T-helper 2 cell treated with Interferon-gamma antibody and Interleukin-4, amounts not matched to agents 5 μg/mL and 100 μg/mL, for 36 hours (primary cell): ENCODE measurements at regions not wholly inside any gene's neighbourhood (a gene's known extent, or its start where the extent isn't known, plus 50 kb on each side); places are given as distances from the start of the nearest gene placed in this dataset.

ENCODE experiments used
- DNase-seq: peaks from one replicate; pipeline ENCODE4 v3.0.0; 2021; ENCODE audit warnings: low spot score
- H3K27ac Mint-ChIP-seq: one replicate; pipeline ENCODE4 v1.8.0; 2021; ENCODE audit warnings: mild to moderate bottlenecking, mixed read lengths
- H3K27me3 Mint-ChIP-seq: one replicate; pipeline ENCODE4 v1.8.0; 2021; ENCODE audit warnings: low read depth, mixed read lengths
- H3K36me3 Mint-ChIP-seq: one replicate; pipeline ENCODE4 v1.8.0; 2021; ENCODE audit warnings: low read depth, mixed read lengths
- H3K4me1 Mint-ChIP-seq: one replicate; pipeline ENCODE4 v1.8.0; 2021; ENCODE audit warnings: low read depth, mixed read lengths
- H3K4me3 Mint-ChIP-seq: one replicate; pipeline ENCODE4 v1.8.0; 2022; ENCODE audit warnings: mild to moderate bottlenecking, moderate library complexity, mixed read lengths
- H3K9me3 Mint-ChIP-seq: one replicate; pipeline ENCODE4 v1.8.0; 2021; ENCODE audit warnings: mixed read lengths

- H3K27me3 Mint-ChIP-seq: no peaks in the 10 kb centered on the region
- H3K4me1 Mint-ChIP-seq: no peaks in the 10 kb centered on the region
- H3K27ac Mint-ChIP-seq: no peak overlapping the region
- no peaks in the 10 kb centered on the region for H3K36me3 Mint-ChIP-seq
- no peaks in the 10 kb centered on the region for H3K9me3 Mint-ChIP-seq
- no peak overlapping the region for H3K4me3 Mint-ChIP-seq
- DNase-seq: no peak
Measured at GRCh38 chr14:104366931-104367865, 212.4 kb upstream of the C14orf180 start.

- no peaks in the 10 kb centered on the region for H3K27me3 Mint-ChIP-seq
- H3K27ac Mint-ChIP-seq: no peak overlapping the region
- no peaks in the 10 kb centered on the region for H3K4me1 Mint-ChIP-seq
- no peaks in the 10 kb centered on the region for H3K36me3 Mint-ChIP-seq
- no peak overlapping the region for H3K4me3 Mint-ChIP-seq
- DNase-seq: no peak
- H3K9me3 Mint-ChIP-seq: no peaks in the 10 kb centered on the region
Measured at GRCh38 chr14:104367866-104368750, 211.5 kb upstream of the C14orf180 start.

GRCh38 chr14:104368751-104369100 lies 210.8 kb upstream of the C14orf180 start:
- Mint-ChIP-seq H3K36me3 (no peaks in the 10 kb centered on the region), H3K4me1 (no peaks in the 10 kb centered on the region), H3K27ac (no peak overlapping the region), H3K4me3 (no peak overlapping the region), H3K9me3 (no peaks in the 10 kb centered on the region), H3K27me3 (no peaks in the 10 kb centered on the region)
- no peak for DNase-seq

- H3K4me3 Mint-ChIP-seq: no peak overlapping the region
- no peaks in the 10 kb centered on the region for H3K4me1 Mint-ChIP-seq
- no peak for DNase-seq
- H3K27me3 Mint-ChIP-seq: no peaks in the 10 kb centered on the region
- H3K36me3 Mint-ChIP-seq: no peaks in the 10 kb centered on the region
- H3K9me3 Mint-ChIP-seq: no peaks in the 10 kb centered on the region
- H3K27ac Mint-ChIP-seq: no peak overlapping the region
Measured at GRCh38 chr14:104369208-104369607, 210.4 kb upstream of the C14orf180 start.

GRCh38 chr14:104370256-104370870 lies 209.2 kb upstream of the C14orf180 start:
- no peak for DNase-seq

GRCh38 chr14:104371031-104371430 lies 208.5 kb upstream of the C14orf180 start:
- Mint-ChIP-seq H3K4me1 (no peaks in the 10 kb centered on the region), H3K9me3 (no peaks in the 10 kb centered on the region), H3K27me3 (no peaks in the 10 kb centered on the region), H3K36me3 (no peaks in the 10 kb centered on the region), H3K4me3 (no peak overlapping the region), H3K27ac (no peak overlapping the region)
- no peak for DNase-seq

More at GRCh38 chr14:104370256-104370870, 209.2 kb upstream of the C14orf180 start:
- Mint-ChIP-seq H3K27ac (no peak overlapping the region), H3K27me3 (no peaks in the 10 kb centered on the region), H3K4me1 (no peaks in the 10 kb centered on the region), H3K9me3 (no peaks in the 10 kb centered on the region), H3K4me3 (no peak overlapping the region), H3K36me3 (no peaks in the 10 kb centered on the region)

GRCh38 chr14:104371917-104372316 lies 207.6 kb upstream of the C14orf180 start:
- Mint-ChIP-seq H3K4me3 (no peak overlapping the region), H3K27me3 (no peaks in the 10 kb centered on the region), H3K4me1 (no peaks in the 10 kb centered on the region), H3K9me3 (no peaks in the 10 kb centered on the region), H3K27ac (no peak overlapping the region), H3K36me3 (no peaks in the 10 kb centered on the region)
- no peak for DNase-seq

GRCh38 chr14:104372390-104373054 lies 207.0 kb upstream of the C14orf180 start:
- no peak overlapping the region for H3K27ac Mint-ChIP-seq
- no peaks in the 10 kb centered on the region for H3K9me3 Mint-ChIP-seq
- no peaks in the 10 kb centered on the region for H3K27me3 Mint-ChIP-seq
- H3K36me3 Mint-ChIP-seq: no peaks in the 10 kb centered on the region
- H3K4me1 Mint-ChIP-seq: no peaks in the 10 kb centered on the region
- H3K4me3 Mint-ChIP-seq: no peak overlapping the region
- no peak for DNase-seq

GRCh38 chr14:104373055-104373854 lies 206.3 kb upstream of the C14orf180 start:
- Mint-ChIP-seq H3K36me3 (no peaks in the 10 kb centered on the region), H3K4me3 (no peak overlapping the region), H3K9me3 (no peaks in the 10 kb centered on the region), H3K4me1 (no peaks in the 10 kb centered on the region), H3K27ac (no peak overlapping the region), H3K27me3 (no peaks in the 10 kb centered on the region)
- DNase-seq: no peak

- no peak overlapping the region for H3K27ac Mint-ChIP-seq
- no peaks in the 10 kb centered on the region for H3K9me3 Mint-ChIP-seq
- no peak for DNase-seq
- no peaks in the 10 kb centered on the region for H3K4me1 Mint-ChIP-seq
- H3K27me3 Mint-ChIP-seq: no peaks in the 10 kb centered on the region
- H3K4me3 Mint-ChIP-seq: no peak overlapping the region
- H3K36me3 Mint-ChIP-seq: no peaks in the 10 kb centered on the region
Measured at GRCh38 chr14:104373855-104374717, 205.5 kb upstream of the C14orf180 start.

GRCh38 chr14:104374718-104375080 lies 204.9 kb upstream of the C14orf180 start:
- Mint-ChIP-seq H3K36me3 (no peaks in the 10 kb centered on the region), H3K27ac (no peak overlapping the region), H3K4me1 (no peaks in the 10 kb centered on the region), H3K27me3 (peaks cover 3% of the 10 kb centered on the region), H3K4me3 (no peak overlapping the region), H3K9me3 (no peaks in the 10 kb centered on the region)
- DNase-seq: no peak

- H3K27ac Mint-ChIP-seq: no peak overlapping the region
Measured at GRCh38 chr14:104375551-104376201, 203.9 kb upstream of the C14orf180 start.

More at GRCh38 chr14:104375551-104376201, 203.9 kb upstream of the C14orf180 start:
- peaks cover 8% of the 10 kb centered on the region for H3K27me3 Mint-ChIP-seq
- H3K4me3 Mint-ChIP-seq: no peak overlapping the region
- no peak for DNase-seq
- no peaks in the 10 kb centered on the region for H3K36me3 Mint-ChIP-seq
- no peaks in the 10 kb centered on the region for H3K9me3 Mint-ChIP-seq
- no peaks in the 10 kb centered on the region for H3K4me1 Mint-ChIP-seq
